NCI-H1694 treated with DMSO at 0.1 percent for 48 hours (cell line): ENCODE measurements at regions not wholly inside any gene's neighbourhood (a gene's known extent, or its start where the extent isn't known, plus 50 kb on each side); places are given as distances from the start of the nearest gene placed in this dataset.

Experiments
- DNase-seq: peaks from one replicate; lab custom pipeline; 2025; lab: John Stamatoyannopoulos, UW

DNA sequence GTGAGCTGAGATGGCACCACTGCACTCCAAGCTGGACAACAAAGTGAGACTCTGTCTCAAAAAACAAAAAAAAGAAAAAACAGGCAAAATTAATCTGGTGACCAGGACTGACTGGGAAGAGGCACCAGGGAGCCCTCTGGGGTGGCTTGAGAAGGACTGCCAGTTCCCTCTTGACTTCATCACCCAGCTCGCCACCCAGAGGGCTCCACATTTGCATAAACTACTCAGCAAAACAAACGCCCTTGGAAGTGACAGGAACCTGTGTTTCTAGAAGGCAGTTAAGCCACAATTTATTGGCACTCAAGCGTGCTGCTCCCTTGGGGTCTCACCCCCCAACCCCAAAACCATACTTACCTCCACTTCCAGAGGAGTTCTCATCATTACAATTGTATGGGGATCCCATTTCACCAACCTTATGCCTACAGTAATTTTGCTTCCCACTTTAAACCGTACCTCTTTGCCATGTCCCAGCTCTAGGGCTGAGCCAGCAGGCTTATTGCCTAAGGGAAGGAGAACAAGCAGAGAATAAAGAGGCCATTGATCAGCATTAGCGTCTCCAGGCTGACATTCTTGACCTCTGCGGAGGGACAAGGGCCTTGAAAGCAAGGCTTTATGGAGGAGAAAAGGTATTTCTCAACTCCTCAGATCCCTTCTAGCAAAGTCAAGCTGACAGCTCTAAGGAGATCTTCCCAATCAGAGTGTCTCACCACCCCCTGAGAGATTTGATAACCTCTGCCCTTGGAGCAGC lies 357.4 kb downstream of the SHQ1 start:
- no peak for DNase-seq

- no peak for DNase-seq
Observed at GRCh38 chr3:72489901-72490300, 358.3 kb downstream of the SHQ1 start.

DNA sequence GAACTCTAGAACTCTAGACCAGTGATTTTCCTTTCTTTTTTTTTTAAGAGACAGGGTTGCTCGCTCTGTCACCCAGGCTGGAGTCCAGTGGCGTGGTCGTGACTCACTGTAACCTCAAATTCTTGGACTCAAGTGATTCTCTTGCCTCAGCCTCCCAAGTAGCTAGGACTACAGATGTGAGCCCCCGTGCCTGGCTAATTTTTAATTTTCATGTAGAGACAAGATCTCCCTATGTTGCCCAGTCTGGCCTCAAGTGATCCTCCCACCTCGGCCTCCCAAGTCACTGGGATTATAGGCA lies 359.6 kb downstream of the SHQ1 start:
- DNase-seq, result no peak

GRCh38 chr3:72487946-72488737 lies 360.1 kb downstream of the SHQ1 start:
- no peak for DNase-seq

DNA sequence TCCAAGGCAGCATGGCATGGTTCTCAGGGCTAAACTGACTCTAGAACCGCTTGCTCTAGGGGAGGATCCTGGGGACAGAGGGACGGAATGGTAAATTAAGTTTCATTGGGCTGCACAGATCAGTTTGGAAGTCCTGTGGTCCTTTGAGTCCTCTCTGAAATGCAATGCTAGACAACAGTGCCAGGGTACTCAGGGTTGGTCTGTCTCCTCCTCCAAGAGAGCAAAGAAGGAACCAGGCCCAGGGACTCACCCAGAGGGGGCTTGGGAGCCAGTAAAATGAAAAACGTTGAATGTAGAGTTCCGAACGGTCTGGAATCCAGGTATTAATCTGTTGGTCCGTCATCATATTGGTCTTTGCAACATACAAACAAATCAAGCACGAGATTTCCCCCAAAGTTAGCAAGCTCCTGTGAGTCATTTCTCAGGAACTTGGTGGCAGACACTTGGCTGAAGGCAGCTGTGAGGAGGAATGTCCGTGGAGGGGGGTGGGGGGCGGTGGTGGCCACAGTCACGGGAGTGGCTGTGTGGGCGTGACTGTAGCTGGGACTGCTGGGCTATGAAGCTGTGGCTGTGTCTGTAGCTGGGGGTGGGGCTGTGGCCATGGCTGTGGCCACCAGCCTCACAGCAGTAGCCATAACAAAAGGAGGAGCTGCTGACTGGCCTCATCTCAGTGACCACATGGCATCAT lies 361.0 kb downstream of the SHQ1 start:
- no peak for DNase-seq

DNA sequence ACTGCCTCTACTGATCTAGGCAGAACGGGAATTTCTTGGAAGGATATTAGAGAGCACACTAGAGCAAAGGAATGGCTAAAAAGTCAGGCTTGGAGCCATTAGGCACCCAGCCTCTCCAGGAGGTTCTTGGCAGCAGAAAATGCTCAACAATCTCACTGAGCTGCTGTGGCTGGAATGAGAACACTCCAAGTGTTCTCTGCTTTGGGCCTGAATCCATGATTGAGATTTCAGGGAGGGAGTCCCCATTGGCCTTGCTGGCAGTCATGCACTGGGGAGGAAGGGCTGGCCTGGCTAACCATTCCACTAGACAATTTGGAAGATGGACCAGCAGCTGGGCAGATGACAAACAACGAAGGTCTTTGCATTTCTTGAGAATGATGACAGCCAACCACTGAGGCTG lies 362.6 kb downstream of the SHQ1 start:
- DNase-seq, result no peak

DNA sequence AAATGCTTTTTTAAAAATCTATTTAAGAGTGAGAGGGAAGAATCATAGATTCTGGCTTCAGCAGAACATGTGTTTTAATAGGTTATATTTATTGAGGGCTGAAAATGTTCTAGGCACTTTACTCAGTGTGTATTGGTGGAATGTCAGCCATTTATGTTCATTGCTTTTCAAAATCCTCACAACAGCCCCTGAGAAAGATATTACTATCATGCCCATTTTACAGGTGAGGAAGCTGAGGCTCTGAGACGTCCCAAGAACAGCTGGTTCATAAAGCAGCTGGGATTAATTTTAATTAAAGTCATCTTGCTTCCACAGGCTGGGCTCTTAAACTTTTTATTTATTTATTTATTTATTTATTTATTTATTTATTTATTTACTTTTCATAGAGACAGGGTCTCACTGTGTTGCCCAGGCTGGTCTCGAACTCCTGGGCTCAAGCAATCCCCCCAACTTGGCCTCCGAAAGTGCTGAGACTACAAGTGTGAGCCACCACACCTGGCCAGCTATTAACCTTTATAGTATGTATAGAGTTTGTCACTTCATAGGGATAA lies 364.6 kb downstream of the SHQ1 start:
- DNase-seq, result no peak

DNA sequence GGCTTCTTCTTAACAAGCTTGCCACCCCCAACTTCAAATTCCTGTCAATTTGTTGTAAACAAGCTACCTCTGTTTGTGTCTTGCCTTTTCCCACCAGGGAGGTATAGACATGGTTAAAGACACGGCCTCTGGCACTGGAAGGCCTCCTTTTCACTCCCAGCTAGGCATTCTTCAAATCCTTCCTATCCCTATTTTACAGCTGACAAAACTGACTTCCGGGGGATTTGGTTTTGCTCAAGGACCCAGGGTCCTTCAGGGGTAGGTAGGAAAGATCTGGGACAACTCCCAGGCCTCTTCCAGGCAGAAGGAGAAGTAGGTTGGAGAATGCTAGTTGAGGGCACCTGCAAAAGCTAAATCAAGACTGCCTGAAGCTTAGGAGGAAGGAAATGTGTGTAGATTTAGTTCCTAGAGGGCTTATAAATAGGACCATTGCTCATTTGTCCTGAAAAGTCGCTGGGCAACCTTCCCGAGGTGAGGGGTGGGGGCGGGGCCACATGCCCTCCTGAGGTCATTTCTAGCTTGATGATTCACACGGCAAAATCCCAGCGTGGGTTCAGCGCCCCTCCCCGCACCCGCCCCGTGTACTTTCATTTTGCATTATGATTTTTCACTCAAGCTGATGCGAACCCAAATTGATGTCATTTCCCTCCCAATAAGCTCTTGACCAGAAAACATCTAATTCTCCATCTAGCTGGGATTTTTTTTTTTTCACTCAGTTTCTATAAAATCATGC lies 365.5 kb downstream of the SHQ1 start:
- no peak for DNase-seq

DNA sequence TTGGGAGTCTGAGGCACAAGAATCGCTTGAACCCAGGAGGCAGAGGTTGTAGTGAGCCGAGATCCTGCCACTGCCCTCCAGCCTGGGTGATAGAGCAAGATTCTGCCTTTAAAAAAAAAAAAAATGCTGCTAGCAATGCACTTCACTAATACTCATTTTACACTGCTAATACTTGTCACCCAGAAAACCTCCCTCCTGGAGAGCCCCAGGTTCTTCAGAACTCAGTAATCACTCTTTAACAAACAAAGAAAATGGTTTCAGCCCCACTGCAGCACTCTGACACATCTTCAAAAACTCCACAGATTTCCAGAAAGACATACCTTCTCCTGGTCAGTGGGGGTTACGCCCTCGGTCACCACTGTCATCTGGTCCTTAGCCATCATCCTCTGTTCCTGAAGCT lies 366.7 kb downstream of the SHQ1 start:
- DNase-seq, result no peak

DNA sequence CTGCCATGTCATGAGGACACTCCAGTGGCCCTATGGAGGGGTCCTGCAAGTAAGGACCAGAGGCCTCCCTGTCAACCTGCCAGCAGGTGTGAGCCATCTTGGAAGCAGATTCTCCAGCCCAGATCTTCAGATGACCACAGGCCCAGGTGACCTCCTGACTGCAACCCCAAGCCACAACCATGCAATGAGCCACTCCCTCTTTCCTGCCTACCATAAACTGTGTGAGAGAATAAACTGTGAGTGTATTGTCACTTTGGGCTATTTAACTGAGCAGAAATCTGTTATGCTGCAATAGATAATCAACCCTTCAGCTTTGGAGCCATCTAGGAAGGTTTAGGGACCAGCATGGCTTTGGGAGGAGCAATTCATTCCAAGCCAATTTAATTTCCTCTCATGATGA lies 367.9 kb downstream of the SHQ1 start:
- no peak for DNase-seq

GRCh38 chr3:72479651-72480215 lies 368.5 kb downstream of the SHQ1 start:
- DNase-seq, result no peak

DNA sequence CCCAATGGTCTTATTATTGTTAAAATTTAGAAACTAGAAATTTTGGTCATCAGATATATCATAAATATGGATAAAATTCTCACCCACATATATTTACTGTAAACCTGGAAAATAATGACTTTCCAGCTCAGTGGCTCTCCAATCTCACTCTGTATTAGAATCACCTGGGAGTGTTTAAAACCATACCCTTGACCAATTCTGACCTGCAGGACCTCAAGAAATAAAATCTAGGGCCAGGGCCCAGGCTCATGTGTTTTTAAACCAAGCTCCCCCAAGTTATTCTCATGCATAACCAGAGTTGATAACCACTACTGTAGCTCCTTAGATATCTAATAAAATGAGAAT lies 372.1 kb downstream of the SHQ1 start:
- DNase-seq, result no peak

DNA sequence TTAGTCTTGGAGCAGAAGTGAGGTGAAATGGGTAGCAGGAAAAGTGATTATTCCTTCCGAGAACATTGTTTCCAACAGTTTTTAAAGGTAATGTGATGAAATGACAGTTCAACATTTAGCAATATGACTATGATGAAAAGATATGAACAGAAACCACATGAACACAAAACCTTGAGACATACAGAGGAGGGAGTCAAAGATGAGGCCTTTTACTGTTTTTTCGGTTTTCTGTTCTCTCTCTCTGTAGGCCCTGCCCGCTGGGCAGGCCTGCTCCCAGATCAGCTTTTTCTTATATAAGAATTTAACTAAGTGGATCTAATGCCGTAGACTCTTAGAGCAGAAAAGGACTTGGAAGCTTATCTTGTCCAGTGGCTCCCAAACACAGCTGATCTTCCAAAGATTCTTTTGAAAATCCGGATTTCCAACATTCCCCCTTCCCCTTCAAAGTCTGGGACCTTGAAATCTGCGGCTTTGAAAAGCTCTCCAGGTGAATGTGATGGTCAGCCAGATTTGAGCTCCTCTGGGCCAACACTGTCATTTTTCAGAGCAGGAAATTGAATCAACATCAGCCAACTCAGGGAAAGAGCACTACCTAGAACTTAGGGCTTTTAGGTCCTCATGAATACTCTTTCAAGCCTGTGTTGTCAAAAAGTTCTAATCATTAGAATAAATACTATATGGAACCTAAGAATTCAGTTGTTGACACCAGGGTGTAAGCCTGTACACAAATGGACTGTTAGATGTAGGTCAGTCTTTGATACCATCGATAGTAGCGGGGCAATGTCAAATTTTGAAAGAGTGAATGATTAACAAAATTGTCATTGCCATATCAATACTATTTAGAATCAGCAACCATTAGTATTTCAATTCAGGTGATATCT lies 372.7 kb downstream of the SHQ1 start:
- no peak for DNase-seq

DNA sequence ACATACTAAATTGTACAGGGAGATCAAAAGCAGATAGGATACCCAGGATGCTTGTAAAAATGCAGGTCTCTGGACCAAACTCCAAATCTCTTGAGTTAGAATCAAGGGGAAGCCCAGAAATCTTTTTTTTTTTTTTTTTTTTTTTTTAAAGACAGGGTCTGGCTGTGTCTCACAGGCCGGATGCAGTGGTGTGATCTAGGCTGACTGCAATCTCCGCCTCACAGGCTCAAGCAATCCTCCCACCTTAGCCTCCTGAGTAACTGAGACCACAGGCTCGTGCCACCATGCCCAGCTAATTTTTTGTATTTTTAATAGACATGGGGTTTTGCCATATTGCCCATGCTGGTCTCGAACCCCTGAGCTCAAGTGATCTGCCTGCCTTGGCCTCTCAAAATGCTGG lies 373.5 kb downstream of the SHQ1 start:
- DNase-seq, result no peak

- no peak for DNase-seq
Observed at GRCh38 chr3:72473156-72473555, 375.1 kb downstream of the SHQ1 start.

GRCh38 chr3:72470904-72471417 lies 377.3 kb downstream of the SHQ1 start:
- DNase-seq, result no peak

- no peak for DNase-seq
Observed at GRCh38 chr3:72465853-72466252, 382.4 kb downstream of the SHQ1 start.

- DNase-seq, result no peak
Observed at GRCh38 chr3:72463083-72463482, 385.2 kb downstream of the SHQ1 start.

- DNase-seq, result no peak
Observed at GRCh38 chr3:72462595-72463011, 385.6 kb downstream of the SHQ1 start.

DNA sequence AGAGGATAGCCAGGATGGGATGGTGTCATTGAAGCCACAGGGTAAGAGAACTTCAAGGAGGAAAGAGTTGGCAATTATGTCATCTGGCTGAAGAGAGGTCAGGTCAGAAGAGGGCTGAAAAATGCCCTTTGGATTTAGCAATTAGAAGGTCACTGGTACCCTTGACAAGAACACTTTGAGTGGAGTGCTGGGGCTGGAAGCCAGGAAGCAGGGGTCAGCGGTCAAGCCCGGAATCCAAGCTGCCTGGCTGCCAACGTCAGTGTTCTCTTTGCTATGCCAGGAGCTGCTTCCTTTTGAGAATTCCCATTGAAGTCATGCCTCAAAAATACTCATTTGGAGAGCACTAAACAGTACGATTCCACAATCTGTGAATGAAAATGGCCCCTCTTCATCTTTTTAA lies 386.5 kb downstream of the SHQ1 start:
- DNase-seq, result no peak
